Liver (tissue), 3 donors: ENCODE measurements at regions not wholly inside any gene's neighbourhood (a gene's known extent, or its start where the extent isn't known, plus 50 kb on each side); places are given as distances from the start of the nearest gene placed in this dataset.

Experiments used
- EGR1 ChIP-seq, 2 donors: IDR thresholded peaks; 2 replicates each; pipeline ENCODE4 v1.6.1; 2016 to 2018; ENCODE audit warnings: antibody characterized with exemption in 2 of 2, low read depth in 2 of 2
- FOXA1 ChIP-seq: IDR thresholded peaks from 2 replicates; pipeline ENCODE4 v1.6.1; 2016; ENCODE audit warnings: antibody characterized with exemption
- GABPA ChIP-seq, 2 donors: IDR thresholded peaks in 1 of 2; conservative IDR thresholded peaks in 1 of 2; 2 replicates each; pipeline ENCODE4 v1.6.1; 2016; ENCODE audit warnings: antibody characterized with exemption in 2 of 2, mild to moderate bottlenecking in 1 of 2, moderate library complexity in 1 of 2
- HNF4A ChIP-seq, 2 donors: conservative IDR thresholded peaks; 2 replicates each; pipeline ENCODE4 v1.6.1; 2016; ENCODE audit warnings: antibody characterized with exemption in 2 of 2, mild to moderate bottlenecking in 2 of 2
- HNF4G ChIP-seq: IDR thresholded peaks from 2 replicates; pipeline ENCODE4 v1.6.1; 2016; ENCODE audit warnings: antibody characterized with exemption
- RAD21 ChIP-seq, 2 donors: IDR thresholded peaks; 2 replicates each; pipeline ENCODE4 v1.6.1; 2016; ENCODE audit warnings: antibody characterized with exemption in 2 of 2, mild to moderate bottlenecking in 2 of 2
- RXRA ChIP-seq, 2 donors: IDR thresholded peaks; 2 replicates each; pipeline ENCODE4 v1.6.1; 2017 to 2018; ENCODE audit warnings: antibody characterized with exemption in 2 of 2, mild to moderate bottlenecking in 1 of 2
- SP1 ChIP-seq: IDR thresholded peaks from 2 replicates; pipeline ENCODE4 v1.6.1; 2018; ENCODE audit warnings: antibody characterized with exemption, mild to moderate bottlenecking
- TAF1 ChIP-seq: conservative IDR thresholded peaks from 2 replicates; pipeline ENCODE4 v1.6.1; 2016; ENCODE audit warnings: antibody characterized with exemption, mild to moderate bottlenecking
- TF ChIP-seq, protein P1 (sequence below): fragments of 150-350 bp; IDR thresholded peaks from 2 replicates; pipeline ENCODE4 v1.5.1; 2017; ENCODE audit warnings: improper control_type of control experiment, low read depth, low read length; ENCODE audit not compliant: missing input control
- TF ChIP-seq, protein P2 (sequence below): IDR thresholded peaks from 2 replicates; pipeline ENCODE4 v1.6.1; 2016; ENCODE audit warnings: antibody characterized with exemption
- TF ChIP-seq, protein P3 (sequence below): IDR thresholded peaks from 2 replicates; pipeline ENCODE4 v1.6.1; 2016; ENCODE audit warnings: antibody characterized with exemption, mild to moderate bottlenecking
- TF ChIP-seq, protein P4 (sequence below): IDR thresholded peaks from 2 replicates; pipeline ENCODE4 v1.6.1; 2016; ENCODE audit warnings: antibody characterized with exemption
- donor health status: healthy.
- donor health status: healthy.

DNA sequence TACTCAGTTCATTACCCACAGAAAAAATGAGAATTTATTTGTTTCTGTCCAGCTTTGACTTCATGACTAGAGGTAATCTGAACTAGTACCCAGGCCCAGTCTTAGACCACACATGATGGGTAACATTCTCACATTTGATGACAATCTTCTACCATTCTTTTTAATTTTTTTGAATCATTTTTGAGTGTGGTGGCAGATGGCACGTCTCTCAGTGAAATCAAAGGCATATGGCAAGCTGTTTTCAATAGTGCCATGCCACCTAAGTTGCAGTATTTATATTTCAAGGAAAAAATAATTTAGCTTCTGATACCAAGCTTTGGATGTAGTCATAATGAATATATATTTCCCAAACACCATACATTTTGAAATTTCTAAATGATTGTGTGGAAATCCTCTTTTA lies 88.8 kb upstream of the HS3ST5 start:
- TF ChIP-seq FOXA1 (no peak), EGR1 (IDR thresholded peaks at IDR 0.05; ENCODE audit: low read depth in 2 of 2) (no peak), RXRA (IDR thresholded peaks at IDR 0.05) (no peak), TAF1 (no peak), GABPA (IDR thresholded peaks at IDR 0.05 in 1 of 2, conservative IDR thresholded peaks at IDR 0.05 in 1 of 2) (no peak), RAD21 (IDR thresholded peaks at IDR 0.05) (no peak), HNF4A (conservative IDR thresholded peaks at IDR 0.05) (no peak), HNF4G (no peak), SP1 (no peak)
- TF ChIP-seq, protein P1, sequence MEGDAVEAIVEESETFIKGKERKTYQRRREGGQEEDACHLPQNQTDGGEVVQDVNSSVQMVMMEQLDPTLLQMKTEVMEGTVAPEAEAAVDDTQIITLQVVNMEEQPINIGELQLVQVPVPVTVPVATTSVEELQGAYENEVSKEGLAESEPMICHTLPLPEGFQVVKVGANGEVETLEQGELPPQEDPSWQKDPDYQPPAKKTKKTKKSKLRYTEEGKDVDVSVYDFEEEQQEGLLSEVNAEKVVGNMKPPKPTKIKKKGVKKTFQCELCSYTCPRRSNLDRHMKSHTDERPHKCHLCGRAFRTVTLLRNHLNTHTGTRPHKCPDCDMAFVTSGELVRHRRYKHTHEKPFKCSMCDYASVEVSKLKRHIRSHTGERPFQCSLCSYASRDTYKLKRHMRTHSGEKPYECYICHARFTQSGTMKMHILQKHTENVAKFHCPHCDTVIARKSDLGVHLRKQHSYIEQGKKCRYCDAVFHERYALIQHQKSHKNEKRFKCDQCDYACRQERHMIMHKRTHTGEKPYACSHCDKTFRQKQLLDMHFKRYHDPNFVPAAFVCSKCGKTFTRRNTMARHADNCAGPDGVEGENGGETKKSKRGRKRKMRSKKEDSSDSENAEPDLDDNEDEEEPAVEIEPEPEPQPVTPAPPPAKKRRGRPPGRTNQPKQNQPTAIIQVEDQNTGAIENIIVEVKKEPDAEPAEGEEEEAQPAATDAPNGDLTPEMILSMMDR = no peak
- TF ChIP-seq, protein P2, sequence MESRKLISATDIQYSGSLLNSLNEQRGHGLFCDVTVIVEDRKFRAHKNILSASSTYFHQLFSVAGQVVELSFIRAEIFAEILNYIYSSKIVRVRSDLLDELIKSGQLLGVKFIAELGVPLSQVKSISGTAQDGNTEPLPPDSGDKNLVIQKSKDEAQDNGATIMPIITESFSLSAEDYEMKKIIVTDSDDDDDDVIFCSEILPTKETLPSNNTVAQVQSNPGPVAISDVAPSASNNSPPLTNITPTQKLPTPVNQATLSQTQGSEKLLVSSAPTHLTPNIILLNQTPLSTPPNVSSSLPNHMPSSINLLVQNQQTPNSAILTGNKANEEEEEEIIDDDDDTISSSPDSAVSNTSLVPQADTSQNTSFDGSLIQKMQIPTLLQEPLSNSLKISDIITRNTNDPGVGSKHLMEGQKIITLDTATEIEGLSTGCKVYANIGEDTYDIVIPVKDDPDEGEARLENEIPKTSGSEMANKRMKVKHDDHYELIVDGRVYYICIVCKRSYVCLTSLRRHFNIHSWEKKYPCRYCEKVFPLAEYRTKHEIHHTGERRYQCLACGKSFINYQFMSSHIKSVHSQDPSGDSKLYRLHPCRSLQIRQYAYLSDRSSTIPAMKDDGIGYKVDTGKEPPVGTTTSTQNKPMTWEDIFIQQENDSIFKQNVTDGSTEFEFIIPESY = no peak
- TF ChIP-seq, protein P3, sequence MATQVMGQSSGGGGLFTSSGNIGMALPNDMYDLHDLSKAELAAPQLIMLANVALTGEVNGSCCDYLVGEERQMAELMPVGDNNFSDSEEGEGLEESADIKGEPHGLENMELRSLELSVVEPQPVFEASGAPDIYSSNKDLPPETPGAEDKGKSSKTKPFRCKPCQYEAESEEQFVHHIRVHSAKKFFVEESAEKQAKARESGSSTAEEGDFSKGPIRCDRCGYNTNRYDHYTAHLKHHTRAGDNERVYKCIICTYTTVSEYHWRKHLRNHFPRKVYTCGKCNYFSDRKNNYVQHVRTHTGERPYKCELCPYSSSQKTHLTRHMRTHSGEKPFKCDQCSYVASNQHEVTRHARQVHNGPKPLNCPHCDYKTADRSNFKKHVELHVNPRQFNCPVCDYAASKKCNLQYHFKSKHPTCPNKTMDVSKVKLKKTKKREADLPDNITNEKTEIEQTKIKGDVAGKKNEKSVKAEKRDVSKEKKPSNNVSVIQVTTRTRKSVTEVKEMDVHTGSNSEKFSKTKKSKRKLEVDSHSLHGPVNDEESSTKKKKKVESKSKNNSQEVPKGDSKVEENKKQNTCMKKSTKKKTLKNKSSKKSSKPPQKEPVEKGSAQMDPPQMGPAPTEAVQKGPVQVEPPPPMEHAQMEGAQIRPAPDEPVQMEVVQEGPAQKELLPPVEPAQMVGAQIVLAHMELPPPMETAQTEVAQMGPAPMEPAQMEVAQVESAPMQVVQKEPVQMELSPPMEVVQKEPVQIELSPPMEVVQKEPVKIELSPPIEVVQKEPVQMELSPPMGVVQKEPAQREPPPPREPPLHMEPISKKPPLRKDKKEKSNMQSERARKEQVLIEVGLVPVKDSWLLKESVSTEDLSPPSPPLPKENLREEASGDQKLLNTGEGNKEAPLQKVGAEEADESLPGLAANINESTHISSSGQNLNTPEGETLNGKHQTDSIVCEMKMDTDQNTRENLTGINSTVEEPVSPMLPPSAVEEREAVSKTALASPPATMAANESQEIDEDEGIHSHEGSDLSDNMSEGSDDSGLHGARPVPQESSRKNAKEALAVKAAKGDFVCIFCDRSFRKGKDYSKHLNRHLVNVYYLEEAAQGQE = no peak
- TF ChIP-seq, protein P4, sequence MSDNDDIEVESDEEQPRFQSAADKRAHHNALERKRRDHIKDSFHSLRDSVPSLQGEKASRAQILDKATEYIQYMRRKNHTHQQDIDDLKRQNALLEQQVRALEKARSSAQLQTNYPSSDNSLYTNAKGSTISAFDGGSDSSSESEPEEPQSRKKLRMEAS = no peak
